Esophagus squamous epithelium (tissue), 4 donors: ENCODE measurements at regions not wholly inside any gene's neighbourhood (a gene's known extent, or its start where the extent isn't known, plus 50 kb on each side); places are given as distances from the start of the nearest gene placed in this dataset.

Source experiments
- CTCF ChIP-seq, 6 experiments: fragments of 450-650 bp in 4 of 6; fragments of 200-600 bp in 2 of 6; sonication (generic) in 2 of 6; IDR thresholded peaks; one replicate each; pipeline ENCODE4 v1.5.1; 2016 to 2019; ENCODE audit warnings: antibody characterized with exemption in 6 of 6, mild to moderate bottlenecking in 4 of 6, moderate library complexity in 4 of 6
- POLR2A ChIP-seq, 4 donors: fragments of 450-650 bp; IDR thresholded peaks; one replicate each; pipeline ENCODE4 v1.6.1; 2017; ENCODE audit warnings: antibody characterized with exemption in 4 of 4, mild to moderate bottlenecking in 4 of 4, moderate library complexity in 3 of 4

GRCh38 chr18:30510882-30511281, 531.7 kb downstream of the DSC3 start:
- TF ChIP-seq CTCF (IDR thresholded peaks at IDR 0.05), result no peak
- TF ChIP-seq POLR2A (IDR thresholded peaks at IDR 0.05), result no peak
